Esophagus mucosa (tissue), 1 donor: ENCODE measurements at regions not wholly inside any gene's neighbourhood (a gene's known extent, or its start where the extent isn't known, plus 50 kb on each side); places are given as distances from the start of the nearest gene placed in this dataset.
A peak's percentile ranks its signal among the peaks of the same experiment; 100 is the strongest.
"Not testable (repeated sequence)": the region's sequence is repeated elsewhere in the genome, so short reads cannot be mapped to it uniquely, and the experiment has no call there.

Experiments
- ATAC-seq: fragments of 200-7000 bp; cut with Tn5 transposase; one replicate; pipeline ENCODE4 v1.9.1; 2020
- donor health status: DM: yes; HTN: yes; CAD: no.

DNA sequence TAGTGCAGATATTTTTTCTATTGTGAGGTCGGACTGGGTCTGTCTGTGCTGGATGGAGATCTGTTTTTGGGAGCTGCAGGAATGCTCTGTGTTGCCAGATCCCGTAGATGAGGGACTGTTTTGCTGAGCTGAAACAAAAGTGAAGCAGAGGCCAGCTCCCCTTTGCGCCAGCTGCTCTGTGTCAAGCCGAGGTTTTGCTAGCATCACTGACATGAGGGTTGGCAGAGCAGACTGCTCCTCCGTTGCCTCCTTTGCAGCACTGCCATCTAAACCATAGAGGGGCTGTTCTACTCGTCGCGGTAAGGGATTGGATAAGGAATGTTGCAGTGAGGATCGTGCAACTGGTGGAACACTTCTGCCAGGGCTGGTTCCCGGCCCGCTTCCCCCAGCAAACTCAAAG, 215.9 kb upstream of the CCL2 start:
- ATAC-seq, result not testable (repeated sequence)

DNA sequence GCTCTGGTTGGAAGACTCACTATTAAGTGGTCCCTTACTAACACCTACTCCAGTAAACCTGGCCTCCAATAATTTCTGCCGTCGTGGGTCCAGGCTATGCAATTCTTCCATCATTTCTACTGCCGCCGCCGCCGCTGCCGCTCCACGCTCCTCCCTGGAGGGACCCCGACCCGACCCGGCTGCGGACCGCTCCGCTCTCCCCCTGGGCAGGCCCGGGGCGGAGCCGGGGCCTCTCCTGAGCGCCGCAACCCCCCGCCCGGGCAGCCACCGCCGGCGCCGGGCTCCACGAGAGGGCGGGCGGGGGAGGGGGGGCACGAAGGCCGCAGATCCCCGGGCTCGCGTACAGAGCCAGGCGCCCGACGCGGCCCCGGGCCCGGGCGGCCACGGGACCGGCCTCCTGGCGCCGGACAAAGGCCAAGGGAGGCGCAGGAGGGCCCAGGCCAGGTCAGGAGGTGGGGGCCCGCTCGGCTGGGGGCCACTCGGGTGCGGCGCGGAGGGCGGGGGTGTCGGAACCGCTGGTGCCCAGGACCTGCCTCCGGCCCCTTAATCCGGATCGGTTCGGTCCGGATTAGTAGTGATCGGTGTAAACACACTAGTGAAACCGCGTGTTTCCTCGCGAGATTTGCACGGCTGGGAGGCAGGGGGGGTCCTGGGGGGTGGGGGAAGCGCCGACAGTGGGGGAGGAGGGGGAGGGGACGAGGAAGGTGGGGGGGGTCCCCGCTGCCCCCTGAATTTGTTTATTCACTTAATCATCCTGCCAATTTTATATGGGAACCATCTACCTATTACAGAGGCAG, 215.1 kb upstream of the CCL2 start:
- ATAC-seq, result peak; percentile 79

DNA sequence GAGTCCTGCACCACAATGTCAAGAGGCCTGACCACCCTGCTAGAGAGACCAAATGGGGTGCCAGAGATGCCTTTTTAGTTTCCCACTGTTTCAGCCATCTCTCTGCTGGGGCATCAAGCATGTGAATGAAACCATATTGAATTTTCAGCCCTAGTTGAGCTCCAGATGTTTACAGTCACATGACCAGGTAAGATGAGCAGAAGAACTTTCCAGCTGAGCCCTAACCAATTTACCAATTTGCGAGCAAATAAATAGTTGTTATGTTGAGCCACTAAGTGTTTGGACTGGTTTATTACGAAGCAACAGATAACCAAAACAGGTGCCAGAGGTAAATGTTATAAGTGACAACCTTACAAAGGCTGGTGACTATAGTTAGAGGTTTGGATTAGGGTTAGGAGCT, 209.1 kb upstream of the CCL2 start:
- no peak for ATAC-seq

DNA sequence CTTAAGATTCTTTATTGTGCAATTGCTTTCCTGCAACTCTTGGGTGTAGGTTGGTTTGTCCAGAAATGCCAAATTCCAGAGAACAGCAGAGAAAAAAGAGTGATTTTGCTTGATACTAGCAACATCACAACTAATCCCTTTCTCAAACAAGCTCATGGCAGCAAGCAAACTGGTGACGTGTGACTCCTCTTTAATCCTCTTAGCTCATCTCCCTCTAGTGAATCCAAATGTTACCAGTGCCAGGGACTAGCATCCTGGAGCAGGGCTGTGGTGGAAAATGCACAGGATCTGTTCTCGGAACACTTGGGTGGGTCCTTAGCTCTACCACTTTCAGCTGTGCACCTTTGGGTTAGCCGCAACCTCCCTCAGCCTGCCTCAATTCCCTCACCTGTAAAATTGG, 204.0 kb upstream of the CCL2 start:
- ATAC-seq, result peak; percentile 78

DNA sequence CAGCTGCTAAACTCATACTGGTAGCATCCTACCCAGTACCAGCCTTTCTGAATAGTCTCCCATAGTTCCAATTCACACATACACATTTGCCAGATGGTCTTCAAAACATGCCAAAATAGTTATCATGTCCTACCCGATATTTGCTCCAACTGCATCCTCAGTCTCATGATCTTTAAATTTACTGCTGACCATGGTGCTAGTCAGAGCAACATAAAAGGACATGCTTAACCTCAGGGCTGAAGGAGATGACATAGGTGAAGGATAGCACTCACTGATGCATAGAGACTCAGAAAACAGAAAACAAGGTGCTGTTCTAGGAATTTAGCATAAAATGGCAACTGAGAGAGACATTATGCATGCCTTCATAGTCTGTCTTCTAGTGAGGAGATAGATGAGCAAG, 200.6 kb upstream of the CCL2 start:
- ATAC-seq, result no peak

DNA sequence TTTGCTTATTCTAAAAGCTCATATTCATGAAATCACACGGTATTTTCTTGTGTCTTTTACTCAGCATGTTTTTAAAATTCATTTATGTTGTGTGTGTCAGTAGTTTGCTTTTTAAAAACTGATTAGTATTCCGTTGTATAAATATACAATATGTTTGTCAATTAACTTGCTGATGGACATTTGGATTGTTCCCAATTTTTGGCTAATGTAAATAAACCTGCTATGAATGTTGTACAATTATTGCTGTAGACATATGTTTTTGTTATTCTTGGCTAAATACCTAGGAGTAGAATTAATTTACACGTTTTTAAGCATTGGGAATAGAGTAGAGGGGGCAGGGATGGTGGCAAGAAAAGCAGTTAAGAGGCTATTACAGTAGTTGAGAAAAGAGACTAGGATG, 199.5 kb upstream of the CCL2 start:
- no peak for ATAC-seq

DNA sequence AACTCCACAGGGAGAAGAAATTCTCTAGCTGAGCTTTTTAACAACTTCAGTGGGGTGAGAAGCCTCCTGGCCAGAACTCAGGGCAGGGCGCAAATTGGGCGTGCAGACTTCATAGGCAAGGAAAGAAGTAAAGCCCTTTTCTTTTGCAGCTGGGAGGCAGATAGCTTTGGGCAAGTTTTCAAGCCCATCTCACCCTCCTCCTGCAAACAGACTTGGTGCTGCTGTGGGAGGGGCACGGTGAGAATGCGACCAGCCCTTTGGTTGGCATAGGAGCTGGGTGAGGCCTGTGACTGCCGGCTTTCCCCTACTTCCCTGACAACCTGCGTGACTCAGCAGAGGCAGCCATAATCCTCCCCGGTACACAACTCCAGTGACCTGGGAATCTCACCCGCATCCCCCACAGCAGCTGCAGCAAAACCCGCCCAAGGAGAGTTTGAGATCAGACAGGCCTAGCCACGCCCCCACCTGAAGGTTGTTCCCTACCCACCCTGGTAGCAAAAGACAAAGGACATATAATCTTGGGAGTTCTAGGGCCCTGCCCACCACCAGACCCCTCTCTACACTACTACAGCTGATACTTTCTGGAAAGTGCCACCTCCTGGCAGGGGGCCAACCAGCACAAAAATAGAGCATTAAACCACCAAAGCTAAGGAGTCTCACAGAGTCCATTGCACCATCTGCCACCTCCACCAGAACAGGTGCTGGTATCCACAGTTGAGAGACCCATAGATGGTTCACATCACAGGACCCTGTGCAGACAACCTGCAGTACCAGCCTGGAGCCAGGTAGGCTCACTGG, 195.5 kb upstream of the CCL2 start:
- ATAC-seq, result peak; percentile 93

DNA sequence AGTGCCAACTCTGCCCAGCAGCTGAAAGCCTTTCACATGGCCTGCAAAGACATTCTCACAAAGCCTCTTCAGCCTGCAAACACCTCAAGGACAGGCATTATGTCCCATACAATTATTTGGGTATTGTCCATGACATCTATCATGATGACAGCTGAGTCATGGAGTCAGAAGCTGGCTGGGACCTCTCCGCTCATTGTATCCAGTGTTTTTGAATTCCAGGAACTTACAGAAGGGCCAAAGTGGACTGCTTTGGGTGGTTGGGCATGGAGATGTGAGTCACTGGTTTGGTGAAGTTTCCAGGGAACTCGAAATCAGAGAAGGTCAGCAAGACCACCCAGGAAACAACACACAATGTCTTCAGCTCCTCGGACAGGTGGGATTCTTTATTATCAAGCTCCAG, 188.6 kb upstream of the CCL2 start:
- ATAC-seq, result peak; percentile 63

DNA sequence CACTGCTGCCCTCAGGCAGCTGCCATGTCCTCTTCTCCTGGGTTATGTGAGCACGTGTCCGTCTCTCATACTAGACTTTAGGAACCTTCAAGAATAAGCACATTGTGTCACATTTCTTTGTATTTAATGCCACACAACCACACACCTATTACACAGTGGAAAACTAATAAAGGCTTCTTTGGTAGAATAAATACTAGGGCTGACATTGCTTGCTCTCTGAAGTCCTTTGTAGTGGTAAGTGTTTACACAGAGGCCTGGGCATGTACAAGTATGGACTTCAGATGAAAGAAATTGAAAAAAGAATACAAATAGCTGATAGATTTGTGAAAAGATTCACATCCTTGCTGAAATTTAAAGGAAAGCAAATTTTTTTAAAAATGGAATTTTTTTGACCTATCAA, 188.1 kb upstream of the CCL2 start:
- ATAC-seq, result no peak

DNA sequence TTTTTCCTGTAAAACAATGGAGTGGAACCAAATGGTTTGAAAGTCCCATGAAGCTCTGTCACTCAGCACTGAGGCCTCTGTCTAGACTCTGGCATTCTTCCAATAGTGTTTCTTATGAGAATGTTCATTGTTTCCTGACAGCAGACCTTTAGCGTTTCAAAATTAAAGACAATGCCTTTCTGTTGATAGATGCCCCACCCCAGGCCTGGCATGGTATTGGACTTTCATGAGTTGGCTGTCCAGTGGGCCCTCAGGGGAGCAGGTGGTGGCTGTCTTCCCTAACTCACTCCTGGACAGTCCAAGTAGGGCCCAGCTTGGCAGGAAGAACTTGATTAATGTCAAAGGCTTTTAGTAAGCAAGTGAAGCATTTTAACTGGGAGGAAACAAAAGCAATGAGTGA, 186.5 kb upstream of the CCL2 start:
- ATAC-seq, result peak; percentile 80

DNA sequence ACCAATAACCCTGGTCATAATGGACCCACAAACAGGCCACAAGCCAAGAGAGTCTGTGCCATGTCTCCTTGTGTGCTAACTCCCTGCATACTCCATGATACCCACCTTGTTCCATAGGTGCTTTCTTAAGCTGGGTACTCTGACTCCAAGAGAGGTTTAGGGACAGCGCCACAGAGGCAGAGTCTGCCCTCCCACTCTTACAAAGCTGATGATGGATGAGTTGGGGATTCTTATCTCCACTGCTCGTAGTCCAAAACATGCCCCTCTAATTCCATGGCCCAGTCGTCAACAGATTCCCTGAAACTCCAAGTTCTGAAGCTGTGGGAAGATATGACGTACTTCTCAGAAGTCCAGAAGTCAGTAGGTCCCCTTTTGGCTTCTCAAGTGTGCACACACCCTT, 184.4 kb upstream of the CCL2 start:
- ATAC-seq, result no peak

DNA sequence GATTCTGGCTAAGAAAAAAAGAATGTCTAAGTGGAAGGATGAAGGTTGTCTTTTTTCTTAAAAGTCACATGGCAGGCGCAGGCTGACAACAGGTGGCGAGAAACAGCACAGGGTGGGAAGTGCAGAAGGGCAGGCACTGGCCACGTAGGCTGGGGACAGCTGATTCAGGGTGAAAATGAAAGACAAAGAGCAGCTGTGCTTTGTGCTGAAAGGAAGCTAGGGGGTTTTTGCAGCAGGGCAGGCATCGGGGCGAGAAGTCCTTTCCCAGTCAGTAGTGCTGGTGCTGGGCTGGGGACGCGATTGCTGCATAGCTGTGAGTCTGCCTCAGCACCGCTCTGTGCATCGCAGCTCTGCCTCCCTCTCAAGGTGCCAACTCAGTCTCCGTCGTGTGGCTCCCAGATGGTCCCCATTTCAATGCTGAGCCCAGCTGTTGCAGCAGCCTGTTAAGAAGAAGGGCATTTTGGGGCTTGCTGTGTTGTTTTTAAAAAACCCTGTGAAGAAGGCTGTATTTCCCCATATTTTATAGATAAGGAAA, 183.1 kb upstream of the CCL2 start:
- no peak for ATAC-seq

DNA sequence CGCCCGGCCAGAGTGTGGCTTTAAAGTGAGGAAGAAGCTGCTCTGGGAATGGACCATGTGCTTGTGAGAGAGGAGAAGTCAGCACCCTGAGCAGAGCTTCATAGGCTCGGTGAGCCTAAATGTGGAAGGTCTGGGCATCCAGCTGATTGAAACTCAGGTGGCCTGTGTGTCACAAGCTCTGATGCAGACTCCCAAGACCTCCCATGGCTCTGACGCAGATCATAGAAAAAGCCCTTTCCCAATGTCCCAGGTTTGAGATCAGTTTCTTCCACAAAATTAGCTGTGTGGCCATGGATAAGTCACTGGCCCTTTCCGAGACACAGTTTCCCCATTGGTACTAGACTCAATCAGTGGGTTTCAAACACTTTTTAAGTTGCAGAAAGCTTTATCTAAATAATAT, 180.0 kb upstream of the CCL2 start:
- no peak for ATAC-seq

DNA sequence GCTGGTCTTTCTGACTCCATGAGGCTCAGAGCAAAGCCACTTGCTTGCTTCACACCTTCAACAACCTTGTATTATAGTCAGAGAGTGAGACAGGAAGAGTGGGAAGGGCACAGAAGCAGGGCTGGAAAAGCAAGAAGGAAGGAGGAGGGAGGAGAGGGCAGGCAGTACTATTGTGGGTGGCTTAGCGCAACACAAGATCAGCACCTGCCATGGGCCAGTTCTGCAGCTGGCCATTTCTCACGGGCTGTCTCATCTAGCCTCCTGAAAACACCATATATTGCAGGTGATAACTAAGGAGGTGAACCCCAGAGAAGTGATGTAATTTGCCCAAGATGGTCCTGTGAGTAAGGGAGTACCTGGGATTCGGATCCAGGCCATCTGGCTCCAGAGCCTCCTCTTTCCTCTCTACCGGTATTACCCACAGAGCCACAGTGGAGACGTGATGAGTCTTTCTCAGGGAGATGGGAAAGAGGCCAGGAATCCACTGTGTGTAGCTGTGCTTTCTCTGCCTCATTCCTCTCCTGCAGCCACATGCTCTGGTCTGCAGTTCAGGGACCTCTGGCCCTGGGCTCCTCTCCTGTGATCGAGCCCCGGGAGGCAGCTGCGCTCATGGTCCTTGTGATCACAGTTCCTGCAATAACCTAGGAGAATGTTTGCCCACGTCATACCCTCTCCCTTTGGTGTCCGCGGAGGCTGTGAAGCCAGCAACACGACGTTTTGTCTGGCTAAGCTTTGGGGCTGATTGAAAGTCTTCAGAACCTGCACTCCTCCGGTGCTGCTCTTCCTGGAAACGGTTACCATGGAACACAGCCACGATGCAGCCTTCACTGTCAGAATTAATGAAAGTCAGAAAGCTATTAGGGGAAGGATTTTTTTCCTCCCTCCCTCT, 178.1 kb upstream of the CCL2 start:
- no peak for ATAC-seq

DNA sequence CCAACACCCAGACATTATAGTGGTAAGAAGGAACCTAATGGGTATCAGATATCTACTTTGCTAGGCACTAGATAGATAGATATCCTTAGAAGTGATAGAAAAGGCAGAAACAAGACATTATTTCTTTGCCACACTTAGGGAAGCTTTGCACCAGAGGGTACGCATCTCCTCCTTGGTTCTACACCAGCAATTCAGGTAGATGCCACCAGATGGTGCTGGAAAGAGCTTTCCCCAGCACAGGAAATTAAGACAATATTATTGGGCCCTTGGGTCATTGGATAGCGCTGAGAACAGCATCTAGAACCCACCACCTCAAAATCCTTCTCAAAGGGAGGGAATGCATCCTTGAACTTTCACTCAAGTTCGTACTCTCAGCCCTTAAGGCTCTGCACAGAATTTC, 173.8 kb upstream of the CCL2 start:
- no peak for ATAC-seq

DNA sequence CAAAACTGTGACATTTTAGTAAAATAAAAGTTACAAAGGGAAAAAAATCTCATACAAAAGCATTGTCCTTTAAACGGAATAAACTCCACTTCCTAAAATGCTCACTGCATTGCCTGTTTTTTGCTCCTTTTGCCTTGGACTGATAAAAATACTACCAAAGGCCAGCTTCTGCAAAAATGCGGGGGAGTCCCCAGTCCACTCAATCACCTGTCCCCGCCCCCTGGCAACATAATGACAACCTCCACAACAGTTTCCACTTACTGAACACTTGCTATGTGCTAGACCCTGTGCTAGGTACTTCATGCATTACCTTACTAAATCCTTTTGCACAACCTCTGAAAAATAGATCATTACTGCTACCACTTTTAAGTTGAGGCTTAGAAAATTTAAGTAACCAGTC, 172.7 kb upstream of the CCL2 start:
- ATAC-seq, result no peak

DNA sequence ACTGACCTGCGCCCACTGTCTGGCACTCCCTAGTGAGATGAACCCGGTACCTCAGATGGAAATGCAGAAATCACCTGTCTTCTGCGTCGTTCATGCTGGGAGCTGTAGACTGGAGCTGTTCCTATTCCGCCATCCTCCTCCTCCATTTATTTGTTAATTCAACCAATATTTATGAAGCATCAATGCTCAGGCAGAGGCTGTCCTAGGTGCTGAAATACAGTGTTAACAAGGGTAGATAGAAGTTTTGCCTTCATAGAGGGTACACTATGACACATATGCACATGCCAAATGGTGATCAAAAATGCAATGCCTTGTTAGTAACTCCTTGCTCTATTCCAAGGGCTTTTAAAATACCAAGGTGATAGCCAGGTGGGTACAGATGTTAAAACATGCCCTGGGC, 166.0 kb upstream of the CCL2 start:
- ATAC-seq, result not testable (repeated sequence)

DNA sequence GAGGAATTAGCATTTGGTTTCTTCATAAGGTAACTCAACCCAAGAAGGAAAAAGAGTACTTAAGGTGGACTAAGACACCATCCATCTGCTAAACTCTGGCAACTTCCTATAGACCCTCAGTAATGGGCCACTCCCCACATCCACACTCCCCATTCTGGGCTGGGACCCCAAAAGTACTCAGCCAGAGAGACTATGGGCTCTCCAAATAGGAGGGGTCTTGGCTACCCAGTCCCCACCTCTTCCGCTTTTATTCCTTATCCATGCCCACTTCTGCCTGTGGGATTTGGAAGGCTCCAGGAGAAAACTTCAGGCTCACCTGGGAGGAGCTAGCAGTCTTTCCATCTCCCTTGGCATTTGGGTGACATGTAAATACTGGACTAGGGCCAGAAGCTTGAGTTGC, 164.5 kb upstream of the CCL2 start:
- ATAC-seq, result no peak

DNA sequence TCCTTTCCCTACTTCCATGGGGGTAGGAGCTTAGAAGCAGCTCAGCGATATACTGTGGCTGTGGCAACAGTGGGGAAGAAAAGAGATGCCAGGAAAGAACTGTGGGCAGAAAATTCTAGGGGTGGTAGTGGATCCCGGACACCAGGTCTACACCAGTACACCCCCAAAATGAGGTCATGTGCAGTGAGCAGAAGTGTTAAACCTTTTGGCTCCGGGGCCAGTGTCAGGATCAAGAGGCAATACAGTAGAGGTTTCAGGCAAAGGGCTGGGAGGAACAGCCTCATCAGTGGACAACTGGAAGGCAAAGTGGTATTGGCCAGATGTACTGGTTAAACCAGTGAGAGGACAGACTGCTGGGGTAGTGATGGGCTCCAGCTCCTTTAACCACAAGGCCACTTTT, 163.1 kb upstream of the CCL2 start:
- no peak for ATAC-seq

DNA sequence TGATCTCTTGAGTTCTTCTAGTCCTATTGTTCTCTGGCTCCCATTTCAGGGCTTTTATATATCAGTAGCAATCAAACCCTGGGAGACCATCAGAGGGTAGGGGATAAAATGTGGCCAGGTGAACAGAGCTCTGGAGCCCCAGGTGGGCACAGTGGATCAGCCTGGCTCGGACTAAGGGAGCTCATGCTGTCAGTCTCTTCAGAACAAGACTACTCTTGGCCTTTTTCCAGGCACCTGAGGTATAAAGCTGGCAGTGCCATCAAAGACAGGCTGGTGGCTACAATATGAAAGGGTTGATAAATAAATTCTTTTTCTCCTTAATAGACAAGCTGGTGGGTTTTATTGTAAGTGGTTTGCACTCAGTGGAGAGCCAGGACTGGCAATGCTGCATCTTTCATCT, 160.0 kb upstream of the CCL2 start:
- ATAC-seq, result no peak

DNA sequence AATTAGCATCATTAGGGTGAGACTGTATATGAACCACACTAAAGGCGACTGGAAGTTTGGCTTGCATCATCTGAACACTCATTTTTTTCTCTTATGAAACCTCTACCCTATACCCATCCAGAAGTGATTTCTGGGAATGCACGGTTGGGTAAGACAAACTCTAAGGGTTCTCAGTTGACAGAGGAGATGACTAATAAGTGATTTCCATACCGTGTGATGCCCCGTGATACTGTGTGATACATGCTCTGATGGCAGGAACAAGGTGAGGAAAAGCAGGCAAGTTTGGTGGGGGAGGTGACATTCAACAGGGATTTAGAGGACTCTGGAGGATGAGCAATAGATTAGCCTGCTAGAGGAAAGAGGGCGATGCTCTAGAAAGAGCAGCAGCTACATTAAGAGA, 156.4 kb upstream of the CCL2 start:
- ATAC-seq, result peak; percentile 85

DNA sequence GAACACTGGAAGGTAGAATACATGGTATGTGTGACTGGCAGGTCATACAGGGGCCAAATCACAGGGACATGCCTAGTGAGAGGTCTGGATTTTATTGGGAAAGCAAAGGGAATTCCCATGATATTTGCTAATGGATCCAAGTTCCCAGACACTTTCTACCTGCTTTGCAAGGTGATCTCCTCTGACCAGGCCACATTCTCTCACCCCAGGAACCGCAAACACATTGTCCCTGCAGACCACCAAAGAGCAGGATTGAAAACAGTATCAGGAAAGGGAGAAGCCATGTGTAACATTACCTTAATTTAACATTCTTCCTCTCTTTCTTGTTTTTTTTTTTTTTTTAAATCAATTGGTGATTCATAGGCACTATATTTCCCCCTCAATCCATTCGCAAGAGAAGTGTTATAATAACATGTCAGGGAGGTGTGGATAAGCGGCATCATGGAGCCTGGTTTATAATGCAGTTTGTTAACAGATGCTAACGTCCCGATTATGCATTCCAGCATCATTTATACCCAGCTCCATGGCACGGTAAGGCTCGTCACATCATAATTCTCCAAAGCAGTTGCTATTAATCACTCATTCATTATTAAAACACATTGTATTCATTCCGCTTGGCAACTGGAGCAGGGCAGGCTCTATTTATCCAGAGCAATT, 155.1 kb upstream of the CCL2 start:
- ATAC-seq, result no peak
